GM12874 (cell line): ENCODE measurements at regions not wholly inside any gene's neighbourhood (a gene's known extent, or its start where the extent isn't known, plus 50 kb on each side); places are given as distances from the start of the nearest gene placed in this dataset.

Experiments
- CTCF ChIP-seq: IDR thresholded peaks from 2 replicates; pipeline ENCODE4 v1.5.1; 2011; ENCODE audit warnings: low read depth, mild to moderate bottlenecking, control low read depth, low read length, moderate library complexity; ENCODE audit not compliant: insufficient read depth

GRCh38 chr6:144335311-144335861 lies 50.3 kb downstream of the UTRN start:
- no peak for TF ChIP-seq CTCF

DNA sequence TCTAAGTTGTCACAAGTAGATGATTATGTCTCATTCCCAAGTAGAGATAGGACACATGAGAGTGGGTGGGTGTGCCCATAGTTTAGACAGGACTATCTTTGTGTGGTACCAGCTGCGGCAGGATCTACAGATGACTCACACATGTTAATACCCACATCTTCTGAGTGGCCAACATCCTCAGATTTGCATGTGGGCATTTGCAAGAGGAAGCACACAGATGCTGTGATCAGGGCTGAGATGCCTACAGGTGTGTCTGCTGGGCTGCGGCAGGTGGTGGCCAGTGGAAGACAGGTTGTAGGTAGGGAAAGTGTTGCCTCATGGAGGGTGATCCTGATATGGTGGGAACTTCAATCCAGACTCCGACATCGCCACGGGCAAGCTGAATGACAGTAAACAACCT lies 50.8 kb downstream of the UTRN start:
- TF ChIP-seq CTCF, result no peak

DNA sequence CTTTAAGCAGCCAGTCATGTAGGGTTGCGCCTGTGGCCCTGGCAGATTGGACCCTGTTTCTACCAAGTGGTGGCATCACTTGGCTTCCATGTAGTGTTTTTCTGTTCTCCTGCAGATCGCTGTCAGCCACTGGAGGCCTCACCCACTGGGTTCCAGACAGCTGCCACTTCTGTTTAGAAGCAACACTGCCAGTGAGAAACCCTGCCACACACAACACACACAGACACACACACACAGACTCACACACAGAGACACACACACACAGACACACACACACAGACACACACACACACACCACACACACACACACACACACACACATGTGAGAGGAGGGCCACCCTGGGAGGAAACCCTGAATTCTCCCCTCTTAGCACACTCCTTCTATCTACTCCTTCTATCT lies 51.8 kb downstream of the UTRN start:
- no peak for TF ChIP-seq CTCF

- no peak for TF ChIP-seq CTCF
Observed at GRCh38 chr6:144338474-144338873, 53.3 kb downstream of the UTRN start.

- no peak for TF ChIP-seq CTCF
Observed at GRCh38 chr6:144338951-144339700, 54.0 kb downstream of the UTRN start.

DNA sequence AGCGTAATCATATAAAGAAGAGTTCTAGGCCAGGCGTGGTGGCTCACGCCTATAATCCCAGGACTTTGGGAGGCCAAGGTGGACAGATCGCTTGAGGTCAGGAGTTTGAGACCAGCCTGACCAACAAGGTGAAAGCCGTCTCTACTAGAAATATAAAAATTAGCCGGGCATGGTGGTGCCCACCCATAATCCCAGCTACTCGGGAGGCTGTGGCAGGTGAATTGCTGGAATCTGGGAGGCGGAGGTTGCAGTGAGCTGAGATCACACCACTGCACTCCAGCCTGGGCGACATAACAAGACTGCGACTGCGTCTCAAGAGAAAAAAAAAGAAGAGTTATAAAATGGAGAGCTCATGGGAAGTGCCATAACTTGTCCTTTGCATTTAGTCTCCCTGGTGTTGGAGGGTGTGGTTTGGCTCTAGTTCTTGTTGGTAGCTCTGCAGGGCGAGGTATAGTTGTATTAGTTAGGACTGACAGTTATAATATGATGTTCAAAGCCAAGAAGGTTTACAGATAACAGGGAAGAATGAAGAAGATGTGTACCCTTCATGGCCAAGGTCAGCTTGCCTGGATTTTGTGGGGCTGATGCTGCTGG lies 54.8 kb downstream of the UTRN start:
- no peak for TF ChIP-seq CTCF

DNA sequence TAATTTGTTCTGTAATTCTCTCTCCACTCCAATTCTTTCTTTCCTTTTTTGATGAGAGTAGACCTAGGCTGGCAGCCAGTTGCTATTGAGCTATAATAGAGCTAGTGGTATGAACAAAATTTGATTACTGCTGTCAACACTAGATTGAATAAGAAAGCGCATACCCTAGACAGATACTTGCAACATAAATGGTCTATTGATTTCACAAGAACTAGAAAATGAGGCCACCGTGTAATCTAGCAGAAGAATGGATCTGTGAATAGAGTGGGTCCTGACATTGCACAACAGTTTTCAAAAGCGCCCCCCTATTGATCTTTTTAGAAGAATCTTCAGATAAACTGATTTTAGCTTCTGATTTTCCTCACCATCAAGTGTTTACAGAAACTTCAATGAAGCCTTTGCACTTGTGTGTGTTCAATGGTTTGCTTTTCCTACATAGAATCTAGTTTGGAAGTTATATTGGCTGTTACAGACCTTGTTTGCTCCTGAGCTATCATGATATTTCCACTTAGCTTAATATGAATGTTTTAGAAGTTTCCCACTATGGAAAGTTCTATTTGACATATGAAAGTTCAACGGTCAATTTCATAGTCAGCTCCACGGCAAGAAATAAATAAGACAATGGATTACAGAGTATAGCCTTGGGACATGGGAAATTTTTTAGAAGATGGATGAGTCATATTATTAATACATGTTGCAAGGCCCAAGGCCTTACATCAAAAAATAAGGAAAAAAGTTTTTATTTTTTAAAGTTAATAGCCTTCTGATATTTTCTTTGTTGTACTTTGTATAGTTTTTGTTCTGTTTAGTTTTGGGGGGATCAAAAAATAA lies 55.6 kb downstream of the UTRN start:
- TF ChIP-seq CTCF, result no peak
